Hepatocyte (in vitro differentiated cells): ENCODE measurements at regions not wholly inside any gene's neighbourhood (a gene's known extent, or its start where the extent isn't known, plus 50 kb on each side); places are given as distances from the start of the nearest gene placed in this dataset.

Source experiments
- CTCF ChIP-seq: fragments of 200-600 bp; sonication (generic); IDR thresholded peaks from 2 replicates; pipeline ENCODE4 v1.5.1; 2016; ENCODE audit warnings: antibody characterized with exemption, mild to moderate bottlenecking; ENCODE audit not compliant: poor library complexity
- EZH2 ChIP-seq: fragments of 200-600 bp; sonication (generic); IDR thresholded peaks from 2 replicates; pipeline ENCODE4 v1.6.1; 2016; ENCODE audit warnings: antibody characterized with exemption, mild to moderate bottlenecking, borderline replicate concordance
- EZH2phosphoT487 ChIP-seq: fragments of 200-600 bp; sonication (generic); IDR thresholded peaks from one replicate; pipeline ENCODE4 v1.6.1; 2018; ENCODE audit warnings: antibody characterized with exemption, mild to moderate bottlenecking, low read depth, moderate library complexity; ENCODE audit not compliant: unreplicated experiment, severe bottlenecking

GRCh38 chr1:115184260-115184950, 95.1 kb upstream of the TSPAN2 start:
- TF ChIP-seq CTCF (no peak), EZH2 (no peak), EZH2phosphoT487 (no peak)
